Right lobe of liver (tissue), 6 donors: ENCODE measurements at regions not wholly inside any gene's neighbourhood (a gene's known extent, or its start where the extent isn't known, plus 50 kb on each side); places are given as distances from the start of the nearest gene placed in this dataset.

Source experiments
- ATAC-seq, 4 donors: fragments of 200-7000 bp; cut with Tn5 transposase; one replicate each; pipeline ENCODE4 v1.9.1; 2020; ENCODE audit warnings: mild to moderate bottlenecking in 4 of 4, moderate library complexity in 4 of 4
- DNase-seq, 3 donors: peaks; one replicate each; pipeline ENCODE4 v3.0.0-alpha.2; 2020
- H3K27ac ChIP-seq, 3 donors: fragments of 200-600 bp; one replicate each; pipeline ENCODE4 v1.8.0; 2022
- H3K27me3 ChIP-seq, 2 donors: fragments of 200-600 bp; one replicate each; pipeline ENCODE4 v1.8.0; 2022
- H3K36me3 ChIP-seq, 4 donors: fragments of 200-600 bp; sonication (generic) in 1 of 4; one replicate each; pipeline versions ENCODE4 v1.5.1 to v1.8.0; 2017 to 2022; ENCODE audit warnings: control low read depth in 1 of 4
- H3K4me1 ChIP-seq, 4 donors: fragments of 200-600 bp; sonication (generic) in 1 of 4; one replicate each; pipeline versions ENCODE4 v1.5.1 to v1.8.0; 2017 to 2022; ENCODE audit warnings: control low read depth in 1 of 4
- H3K4me3 ChIP-seq, 3 donors: fragments of 200-600 bp; one replicate each; pipeline ENCODE4 v1.8.0; 2022
- H3K9me3 ChIP-seq, 4 donors: fragments of 200-600 bp; sonication (generic) in 1 of 4; one replicate each; pipeline versions ENCODE4 v1.5.1 to v1.8.0; 2017 to 2022; ENCODE audit warnings: control low read depth in 1 of 4
- POLR2A ChIP-seq: fragments of 450-650 bp; IDR thresholded peaks from one replicate; pipeline ENCODE4 v1.6.1; 2017; ENCODE audit warnings: antibody characterized with exemption, mild to moderate bottlenecking
- WGBS: methylation state at CpG from one replicate; pipeline ENCODE4 v1.1.6; 2018; ENCODE audit warnings: low coverage, low lambda C conversion rate; ENCODE audit not compliant: insufficient coverage; ENCODE audit errors: missing lambda C conversion rate; 5-methylcytosine and 5-hydroxymethylcytosine counted together
- intact Hi-C, 2 donors: fragments of 100-400 bp; cut with DNase I; formaldehyde crosslinking; loops; one replicate each; pipeline versions ENCODE4 v1.11.2 to v1.14.1; 2022
- TF ChIP-seq, protein P1 (sequence below), 4 donors: fragments of 200-600 bp in 3 of 4; fragments of 450-650 bp in 1 of 4; IDR thresholded peaks; one replicate each; pipeline versions ENCODE4 v1.5.1 to v1.8.0; 2016 to 2022; ENCODE audit warnings: antibody characterized with exemption in 4 of 4, mild to moderate bottlenecking in 2 of 4
- donor health status: DM: no; HTN: yes; CAD: no.
- donor health status: DM: no; HTN: no; CAD: no.
- donor health status: DM: no; HTN: no; CAD: no.
- donor health status: DM: no; HTN: yes; CAD: no.
- donor health status: DM: no; HTN: yes; CAD: no.

DNA sequence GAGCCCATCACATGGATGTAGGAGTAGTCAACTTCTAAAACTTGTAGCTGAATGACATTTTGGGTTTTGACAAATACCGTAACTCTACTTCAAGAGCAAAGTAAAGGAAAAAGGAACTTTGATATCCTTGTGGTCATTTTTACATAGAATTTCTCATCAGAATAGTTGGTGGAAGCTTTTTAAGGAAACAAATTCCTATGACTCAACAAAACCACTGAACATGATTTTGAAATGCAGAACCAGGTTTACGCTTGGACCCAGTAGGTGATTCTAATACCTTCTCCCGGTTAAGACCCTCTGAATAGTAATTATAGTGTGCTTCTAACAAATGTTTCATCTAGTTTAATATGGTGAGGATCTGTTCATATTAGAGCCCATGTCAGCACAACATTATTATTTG, 307.8 kb downstream of the GPR37 start:
- Histone ChIP-seq H3K36me3 (no peaks in the 10 kb centered on the region), H3K27me3 (no peaks in the 10 kb centered on the region), H3K9me3 (no peaks in the 10 kb centered on the region), H3K4me1 (no peaks in the 10 kb centered on the region), H3K4me3 (no peak overlapping the region), H3K27ac (no peak overlapping the region)
- TF ChIP-seq, protein P1, sequence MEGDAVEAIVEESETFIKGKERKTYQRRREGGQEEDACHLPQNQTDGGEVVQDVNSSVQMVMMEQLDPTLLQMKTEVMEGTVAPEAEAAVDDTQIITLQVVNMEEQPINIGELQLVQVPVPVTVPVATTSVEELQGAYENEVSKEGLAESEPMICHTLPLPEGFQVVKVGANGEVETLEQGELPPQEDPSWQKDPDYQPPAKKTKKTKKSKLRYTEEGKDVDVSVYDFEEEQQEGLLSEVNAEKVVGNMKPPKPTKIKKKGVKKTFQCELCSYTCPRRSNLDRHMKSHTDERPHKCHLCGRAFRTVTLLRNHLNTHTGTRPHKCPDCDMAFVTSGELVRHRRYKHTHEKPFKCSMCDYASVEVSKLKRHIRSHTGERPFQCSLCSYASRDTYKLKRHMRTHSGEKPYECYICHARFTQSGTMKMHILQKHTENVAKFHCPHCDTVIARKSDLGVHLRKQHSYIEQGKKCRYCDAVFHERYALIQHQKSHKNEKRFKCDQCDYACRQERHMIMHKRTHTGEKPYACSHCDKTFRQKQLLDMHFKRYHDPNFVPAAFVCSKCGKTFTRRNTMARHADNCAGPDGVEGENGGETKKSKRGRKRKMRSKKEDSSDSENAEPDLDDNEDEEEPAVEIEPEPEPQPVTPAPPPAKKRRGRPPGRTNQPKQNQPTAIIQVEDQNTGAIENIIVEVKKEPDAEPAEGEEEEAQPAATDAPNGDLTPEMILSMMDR (IDR thresholded peaks at IDR 0.05): no peak
- TF ChIP-seq POLR2A: no peak
- DNase-seq: no peak
- no peak for ATAC-seq
- intact Hi-C loops: no loop called here
- 82% methylated on average over 3 of the region's 3 CpGs for WGBS

DNA sequence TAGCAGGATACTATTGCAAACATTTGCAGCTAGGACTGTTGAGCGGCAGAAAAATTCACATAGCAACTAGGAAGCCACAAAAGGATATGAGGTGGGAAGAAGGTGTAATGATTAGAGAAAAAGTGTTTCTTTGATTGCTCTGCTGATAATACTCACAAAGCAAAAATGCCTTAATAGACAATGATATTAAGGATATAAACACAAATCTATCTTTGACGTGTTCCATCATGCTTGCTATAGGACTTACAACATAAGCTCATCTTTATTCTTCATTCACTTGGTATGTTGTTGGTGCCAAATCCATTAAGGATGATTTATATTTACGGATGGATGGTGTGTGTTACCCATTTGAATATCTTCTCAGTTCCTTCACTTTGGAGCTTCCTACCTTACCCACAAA, 309.3 kb downstream of the GPR37 start:
- TF ChIP-seq, protein P1 (IDR thresholded peaks at IDR 0.05): no peak
- TF ChIP-seq POLR2A: no peak
- Histone ChIP-seq H3K36me3 (no peaks in the 10 kb centered on the region), H3K4me1 (no peaks in the 10 kb centered on the region), H3K4me3 (no peak overlapping the region), H3K27ac (no peak overlapping the region), H3K9me3 (no peaks in the 10 kb centered on the region), H3K27me3 (no peaks in the 10 kb centered on the region)
- no peak for ATAC-seq
- DNase-seq: no peak
- intact Hi-C loops: no loop called here
- 74% methylated on average over 3 of the region's 3 CpGs for WGBS

DNA sequence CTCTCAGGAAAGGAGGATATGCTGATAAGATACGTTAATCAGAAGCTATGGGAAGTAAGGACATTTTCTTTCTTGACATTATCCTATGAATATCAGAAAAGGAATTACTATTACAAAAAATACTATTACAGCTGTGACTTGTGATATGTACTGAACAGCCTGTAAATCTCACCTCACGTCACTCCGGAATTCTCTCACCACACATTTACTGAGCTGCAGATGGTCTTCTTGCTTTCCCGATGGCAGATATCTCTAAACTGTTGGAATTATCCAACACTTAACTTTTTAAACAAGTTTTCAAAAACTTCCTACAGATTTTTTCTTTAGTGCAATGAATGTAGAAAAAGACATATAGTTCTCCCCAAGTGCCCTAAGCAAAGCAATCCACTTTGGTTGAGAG, 313.4 kb downstream of the GPR37 start:
- 39% methylated on average over 4 of the region's 4 CpGs for WGBS
- Histone ChIP-seq H3K27ac (no peak overlapping the region), H3K27me3 (no peaks in the 10 kb centered on the region), H3K9me3 (no peaks in the 10 kb centered on the region), H3K4me1 (no peaks in the 10 kb centered on the region), H3K36me3 (no peaks in the 10 kb centered on the region), H3K4me3 (no peak overlapping the region)
- ATAC-seq: no peak
- TF ChIP-seq, protein P1 (IDR thresholded peaks at IDR 0.05): no peak
- no peak for TF ChIP-seq POLR2A
- intact Hi-C loops: no loop called here
- no peak for DNase-seq

DNA sequence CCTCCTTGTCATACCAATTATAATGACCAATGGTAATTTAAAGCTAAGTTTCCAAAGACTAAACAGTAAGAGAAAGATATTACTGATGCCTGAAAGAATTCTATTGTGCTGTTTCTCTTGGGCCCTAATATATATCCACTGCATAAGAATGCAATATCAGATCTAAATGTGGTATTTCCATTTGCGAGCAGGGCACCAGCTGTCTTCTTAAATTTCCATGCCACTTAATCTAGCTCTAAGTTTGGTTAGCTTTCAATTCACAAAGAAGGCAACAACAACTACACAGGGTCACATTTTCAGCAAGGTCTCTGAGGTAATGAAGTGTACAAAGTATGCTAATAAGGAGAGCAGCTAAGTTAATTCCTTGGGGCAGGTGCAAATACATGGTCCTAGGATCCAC, 315.7 kb downstream of the GPR37 start:
- TF ChIP-seq, protein P1 (IDR thresholded peaks at IDR 0.05): no peak
- TF ChIP-seq POLR2A: no peak
- 83% methylated on average over 1 of the region's 1 CpG for WGBS

More for the DNA sequence above, 315.7 kb downstream of the GPR37 start:
- Histone ChIP-seq H3K9me3 (no peaks in the 10 kb centered on the region), H3K36me3 (no peaks in the 10 kb centered on the region), H3K4me3 (no peak overlapping the region), H3K27me3 (no peaks in the 10 kb centered on the region), H3K4me1 (no peaks in the 10 kb centered on the region), H3K27ac (no peak overlapping the region)
- DNase-seq (no peak), ATAC-seq (no peak)
- intact Hi-C loops: no loop called here
